Left lobe of liver (tissue), 2 donors: ENCODE measurements at regions not wholly inside any gene's neighbourhood (a gene's known extent, or its start where the extent isn't known, plus 50 kb on each side); places are given as distances from the start of the nearest gene placed in this dataset.

Experiments
- ATAC-seq: fragments of 200-7000 bp; cut with Tn5 transposase; one replicate; pipeline ENCODE4 v1.9.1; 2020; ENCODE audit warnings: mild to moderate bottlenecking, moderate library complexity
- DNase-seq: peaks from one replicate; pipeline ENCODE4 v3.0.0-alpha.2; 2020; ENCODE audit warnings: low spot score
- donor health status: DM: no; HTN: no; CAD: no; lungs with moderate emphysema.
- donor health status: DM: no; HTN: yes; CAD: no.

DNA sequence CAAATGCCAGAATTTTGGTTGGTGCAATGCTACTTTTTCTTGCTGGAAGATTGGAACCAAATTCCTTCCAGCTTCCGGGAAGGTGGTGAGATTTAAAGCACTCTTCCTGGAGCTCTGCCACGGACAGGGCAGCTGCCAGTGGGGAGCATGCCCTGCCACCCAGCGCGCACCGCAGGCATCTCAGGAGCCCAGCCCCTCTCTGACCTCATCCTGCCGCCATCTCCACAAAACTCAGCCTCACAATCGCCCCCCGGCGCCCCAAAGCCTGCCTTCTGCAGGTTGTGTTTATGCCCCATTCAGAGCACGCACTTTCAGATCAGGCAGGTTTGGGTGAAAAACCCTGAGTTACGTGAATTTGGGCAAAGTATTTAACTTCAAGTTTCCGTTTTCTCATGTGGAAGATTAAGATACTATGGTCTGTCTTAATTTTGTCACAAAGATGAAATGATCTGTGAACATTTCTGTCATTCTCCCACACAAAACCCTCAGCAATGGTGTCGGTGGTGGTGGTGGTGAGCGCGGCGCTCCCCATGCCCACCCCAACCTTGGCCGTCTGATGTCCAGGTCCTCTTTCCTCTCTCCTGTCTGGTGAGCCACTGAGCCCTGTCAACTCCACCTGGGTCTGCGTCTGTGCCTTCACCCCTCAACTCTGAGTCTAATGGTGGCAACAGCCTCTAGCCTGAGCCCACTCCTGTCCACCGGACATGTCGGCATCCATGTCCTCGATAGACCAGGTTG, 282.8 kb upstream of the SALL3 start:
- no peak for DNase-seq

DNA sequence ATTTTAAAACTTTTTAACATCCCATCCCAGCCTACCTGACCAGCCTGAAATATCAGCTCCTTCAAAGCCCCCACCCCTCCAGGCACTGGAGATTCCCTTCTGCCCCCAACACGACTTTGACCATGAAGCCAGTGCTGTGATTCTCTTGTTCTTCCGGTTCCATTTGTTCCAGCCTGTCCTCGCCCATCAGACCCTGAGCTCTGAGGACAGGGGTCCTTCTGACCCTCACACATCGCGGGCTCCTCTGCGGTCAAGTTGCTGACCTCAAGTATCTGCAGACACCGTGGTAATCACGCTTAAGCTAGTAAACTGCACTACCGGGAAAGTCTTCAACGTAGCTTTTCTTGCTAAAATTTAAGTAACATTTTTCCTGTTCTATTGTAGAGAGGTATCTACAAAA, 282.2 kb upstream of the SALL3 start:
- no peak for DNase-seq
- no peak for ATAC-seq

More for the DNA sequence above, 282.8 kb upstream of the SALL3 start:
- ATAC-seq = no peak

DNA sequence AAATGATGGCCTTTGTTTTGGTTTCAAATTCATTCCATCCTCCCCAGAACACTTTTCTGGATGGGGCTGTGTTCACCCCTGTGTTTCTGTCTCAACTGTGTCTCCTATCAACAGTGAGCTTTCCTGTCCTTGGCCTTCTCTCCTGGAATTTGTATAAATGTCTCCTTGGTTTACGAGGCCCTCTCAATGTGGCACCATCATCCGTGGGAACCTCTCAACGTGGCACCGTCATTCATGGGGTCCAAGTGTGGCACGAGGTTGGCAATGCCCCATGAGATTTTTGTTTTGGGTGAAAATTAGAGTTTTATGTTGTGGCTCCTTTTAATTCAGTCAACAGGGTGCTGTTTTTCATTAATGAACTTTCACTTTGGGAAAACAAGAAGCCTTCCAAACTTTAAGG, 280.7 kb upstream of the SALL3 start:
- ATAC-seq = no peak
- DNase-seq = no peak

GRCh38 chr18:78699499-78699898, 280.1 kb upstream of the SALL3 start:
- ATAC-seq (no peak), DNase-seq (no peak)

DNA sequence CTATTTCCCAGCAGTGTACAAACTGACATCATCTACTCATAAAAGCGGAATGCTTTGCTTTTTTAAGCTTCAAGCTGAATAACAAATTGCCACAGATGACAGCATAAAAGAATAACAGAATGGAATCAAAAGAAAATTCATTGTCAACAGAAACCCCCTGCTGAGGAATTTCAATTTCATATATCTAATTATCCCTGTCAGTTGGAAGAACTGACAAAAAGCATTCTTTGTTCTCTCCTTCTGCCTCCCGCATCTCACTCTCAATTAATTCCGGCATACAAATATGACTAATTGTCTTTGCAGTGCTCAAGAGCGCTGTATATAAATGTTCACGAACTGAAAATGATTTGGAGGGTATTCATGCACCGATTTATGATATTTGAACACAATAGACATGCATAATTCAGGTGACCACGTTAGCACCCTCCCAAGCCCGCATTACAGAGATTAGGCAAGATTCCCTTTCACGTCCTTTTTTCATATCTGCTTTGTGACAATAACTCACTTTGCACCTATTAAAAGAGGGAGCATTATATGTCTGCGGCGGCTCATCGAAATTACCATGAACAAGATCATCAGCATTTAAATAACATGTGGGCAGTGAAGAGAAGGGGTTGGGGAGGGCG, 277.7 kb upstream of the SALL3 start:
- DNase-seq (no peak), ATAC-seq (no peak)

GRCh38 chr18:78703291-78703690, 276.3 kb upstream of the SALL3 start:
- DNase-seq (no peak), ATAC-seq (no peak)

DNA sequence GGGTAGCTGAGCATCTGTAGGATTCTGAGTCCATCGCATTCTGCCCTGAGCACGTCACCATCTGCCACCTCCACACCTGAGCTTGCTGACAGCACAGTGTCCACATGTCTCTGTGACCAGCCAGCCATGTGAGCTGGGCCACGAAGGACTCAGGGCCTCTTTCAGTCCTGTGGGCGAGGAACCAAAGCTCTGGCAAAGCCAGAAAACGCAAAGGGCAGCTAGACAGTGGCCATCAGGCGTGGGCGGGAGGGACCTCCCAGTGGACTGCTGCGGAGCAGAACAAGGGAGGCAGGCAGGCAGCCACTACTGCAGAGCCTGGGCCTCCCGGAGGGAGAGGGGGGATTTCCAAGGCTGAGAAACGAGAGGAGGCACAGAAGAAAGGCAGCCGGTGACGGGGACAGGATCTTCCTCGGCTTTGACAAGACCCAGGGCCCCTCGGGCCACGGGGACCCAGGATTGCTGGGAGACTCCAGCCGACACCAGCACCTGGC, 274.6 kb upstream of the SALL3 start:
- DNase-seq = no peak
- ATAC-seq = no peak

DNA sequence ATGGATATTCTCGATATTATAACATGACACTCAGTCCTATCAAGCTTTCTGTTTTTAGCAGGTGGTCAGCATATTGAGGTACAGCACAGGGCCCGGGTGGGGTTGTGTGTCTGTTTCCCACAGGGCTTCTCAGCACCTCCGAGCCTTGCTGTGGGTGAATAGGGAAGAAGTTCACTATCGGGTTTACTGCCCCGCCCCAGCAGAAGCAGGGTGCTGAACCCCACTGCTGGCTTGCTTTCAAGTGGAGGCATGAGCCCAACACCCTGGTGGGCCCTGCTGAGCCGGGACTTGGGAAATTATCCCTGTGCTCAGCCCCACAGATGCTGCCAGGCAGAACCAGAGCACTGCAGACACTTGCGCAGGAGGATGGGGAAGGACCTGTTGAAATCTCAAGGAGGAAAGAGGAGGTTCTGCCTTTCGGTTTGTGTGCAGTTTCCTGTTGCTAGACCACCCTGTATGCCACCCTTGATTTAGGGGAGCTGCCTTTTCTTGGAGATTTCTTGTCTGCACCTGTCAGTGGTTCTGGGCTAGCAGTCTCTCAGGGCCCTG, 270.3 kb upstream of the SALL3 start:
- ATAC-seq (no peak), DNase-seq (no peak)

GRCh38 chr18:78711316-78711715, 268.3 kb upstream of the SALL3 start:
- DNase-seq = no peak
- ATAC-seq = no peak

DNA sequence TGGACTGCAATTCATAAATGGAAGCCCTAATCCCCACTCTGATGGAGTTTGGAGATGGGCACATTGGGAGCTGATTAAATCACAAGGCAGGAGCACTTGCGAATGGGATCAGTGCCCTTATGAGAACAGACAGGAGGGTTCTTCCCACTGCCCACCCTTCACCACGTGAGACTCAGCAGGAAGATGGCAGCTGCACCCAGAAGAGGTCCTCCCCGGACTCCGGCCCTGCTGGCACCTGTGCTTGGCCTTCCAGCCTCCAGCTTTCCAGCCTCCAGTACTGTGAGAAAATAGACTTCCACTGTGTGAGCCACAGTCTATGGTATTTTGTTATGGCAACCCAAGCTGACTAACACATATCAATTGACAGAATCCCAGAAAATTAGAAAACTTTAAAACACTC, 267.6 kb upstream of the SALL3 start:
- ATAC-seq = no peak

GRCh38 chr18:78713069-78713468, 266.5 kb upstream of the SALL3 start:
- DNase-seq (no peak), ATAC-seq (no peak)

More for the DNA sequence above, 267.6 kb upstream of the SALL3 start:
- DNase-seq = no peak

DNA sequence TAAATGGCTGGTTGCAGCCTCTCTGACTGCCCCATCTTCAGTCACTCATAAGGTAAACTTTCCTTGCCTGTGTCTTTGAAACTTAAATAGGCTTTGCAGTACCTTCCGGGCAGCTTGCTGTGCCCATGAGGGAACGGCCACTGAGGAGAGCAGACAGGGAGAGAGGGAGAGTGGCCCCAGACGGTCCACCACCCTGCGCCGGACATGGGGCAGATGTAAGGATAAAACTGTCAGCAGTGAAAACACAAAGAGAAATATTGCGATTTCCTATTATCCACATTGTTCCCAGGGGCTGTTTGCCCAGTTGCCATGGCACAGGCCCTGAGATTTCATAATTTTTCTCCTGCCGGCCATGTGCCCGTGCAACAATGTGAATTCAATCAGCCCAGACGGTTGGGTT, 265.9 kb upstream of the SALL3 start:
- no peak for DNase-seq
- ATAC-seq = no peak

DNA sequence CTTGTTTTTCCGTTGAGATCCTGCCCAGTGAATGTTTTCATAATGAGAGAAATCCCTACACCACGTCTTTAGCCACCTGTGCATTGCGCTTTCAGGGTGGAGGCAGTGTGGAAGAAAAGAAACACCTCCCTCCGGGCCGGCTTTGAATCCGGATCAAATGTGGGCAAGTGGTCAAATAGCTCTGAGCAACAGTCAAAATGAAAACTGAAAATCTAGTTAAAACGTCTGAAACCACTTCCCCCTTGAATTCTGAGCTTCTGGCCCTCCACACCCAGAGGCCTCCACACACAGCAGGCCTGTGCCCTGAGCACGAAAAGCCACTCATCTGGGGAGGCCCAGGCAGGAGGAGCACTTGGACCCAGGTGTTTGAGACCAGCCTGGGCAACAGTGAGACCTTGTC, 263.6 kb upstream of the SALL3 start:
- ATAC-seq (no peak), DNase-seq (no peak)

GRCh38 chr18:78716581-78716980, 263.0 kb upstream of the SALL3 start:
- ATAC-seq = no peak
- DNase-seq = no peak

DNA sequence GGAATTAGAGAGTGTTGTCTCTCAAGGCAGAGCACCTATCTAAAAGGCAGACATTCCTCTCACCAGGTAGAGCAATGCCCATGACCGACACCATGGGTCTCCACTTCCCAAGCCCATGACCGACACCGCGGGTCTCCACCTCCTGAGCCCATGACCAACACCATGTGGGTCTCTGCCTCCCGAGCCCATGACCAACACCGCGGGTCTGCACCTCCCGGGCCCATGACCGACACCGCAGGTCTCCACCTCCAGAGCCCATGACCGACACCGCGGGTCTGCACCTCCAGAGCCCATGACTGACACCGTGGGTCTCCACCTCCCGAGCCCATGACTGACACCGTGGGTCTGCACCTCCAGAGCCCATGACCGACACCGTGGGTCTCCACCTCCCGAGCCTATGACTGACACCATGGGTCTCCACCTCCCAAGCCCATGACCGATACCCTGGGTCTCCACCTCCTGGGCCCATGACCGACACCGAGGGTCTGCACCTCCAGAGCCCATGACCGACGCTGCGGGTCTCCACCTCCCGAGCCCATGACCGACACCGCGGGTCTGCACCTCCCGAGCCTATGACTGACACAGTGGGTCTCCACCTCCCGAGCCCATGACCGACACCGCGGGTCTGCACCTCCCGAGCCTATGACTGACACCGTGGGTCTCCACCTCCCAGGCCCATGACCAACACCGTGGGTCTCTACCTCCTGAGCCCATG, 262.4 kb upstream of the SALL3 start:
- no peak for ATAC-seq
- no peak for DNase-seq

GRCh38 chr18:78717766-78718150, 261.9 kb upstream of the SALL3 start:
- no peak for ATAC-seq
- DNase-seq = no peak

GRCh38 chr18:78719821-78720220, 259.8 kb upstream of the SALL3 start:
- no peak for DNase-seq
- ATAC-seq = no peak

GRCh38 chr18:78720456-78721237, 259.0 kb upstream of the SALL3 start:
- no peak for DNase-seq
- ATAC-seq = no peak

GRCh38 chr18:78721238-78721875, 258.3 kb upstream of the SALL3 start:
- DNase-seq (no peak), ATAC-seq (no peak)

DNA sequence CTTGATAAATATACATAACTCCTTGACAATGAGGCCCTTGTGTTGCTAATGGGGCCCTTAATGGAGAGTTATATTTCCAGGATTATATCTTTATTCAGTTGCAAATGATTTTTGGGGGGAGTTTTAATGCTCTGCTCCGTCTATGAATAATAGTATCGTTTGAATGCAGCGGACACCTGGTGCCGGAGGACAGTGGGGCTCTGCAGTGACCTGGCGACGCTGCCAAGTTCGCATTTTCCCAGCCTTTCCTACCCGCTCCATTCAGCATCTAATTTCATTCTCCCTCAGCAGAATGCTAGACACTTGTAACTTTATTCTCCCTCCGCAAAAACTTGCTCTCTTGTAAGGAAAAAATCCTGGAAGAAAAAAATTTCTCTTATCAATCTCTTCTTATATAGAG, 257.6 kb upstream of the SALL3 start:
- no peak for ATAC-seq
- DNase-seq = no peak
